HEK293T (cell line): ENCODE measurements at regions not wholly inside any gene's neighbourhood (a gene's known extent, or its start where the extent isn't known, plus 50 kb on each side); places are given as distances from the start of the nearest gene placed in this dataset.

Experiments
- ARNT ChIP-seq: fragments of 450-650 bp; IDR thresholded peaks from 2 replicates; pipeline ENCODE4 v1.6.1; 2017; ENCODE audit warnings: mild to moderate bottlenecking
- BHLHE40 ChIP-seq: fragments of 450-650 bp; IDR thresholded peaks from 2 replicates; pipeline ENCODE4 v1.6.1; 2016; ENCODE audit warnings: mild to moderate bottlenecking, moderate library complexity, borderline replicate concordance
- FOXA1 ChIP-seq: fragments of 450-650 bp; IDR thresholded peaks from 2 replicates; pipeline ENCODE4 v1.6.1; 2016; ENCODE audit warnings: mild to moderate bottlenecking
- HDGF ChIP-seq: fragments of 450-650 bp; IDR thresholded peaks from 2 replicates; pipeline ENCODE4 v1.6.1; 2017; ENCODE audit warnings: antibody characterized with exemption, borderline replicate concordance
- NFRKB ChIP-seq: fragments of 450-650 bp; IDR thresholded peaks from 2 replicates; pipeline ENCODE4 v1.6.1; 2016; ENCODE audit warnings: mild to moderate bottlenecking, moderate library complexity
- TARDBP ChIP-seq: fragments of 450-650 bp; IDR thresholded peaks from 2 replicates; pipeline ENCODE4 v1.6.1; 2016

DNA sequence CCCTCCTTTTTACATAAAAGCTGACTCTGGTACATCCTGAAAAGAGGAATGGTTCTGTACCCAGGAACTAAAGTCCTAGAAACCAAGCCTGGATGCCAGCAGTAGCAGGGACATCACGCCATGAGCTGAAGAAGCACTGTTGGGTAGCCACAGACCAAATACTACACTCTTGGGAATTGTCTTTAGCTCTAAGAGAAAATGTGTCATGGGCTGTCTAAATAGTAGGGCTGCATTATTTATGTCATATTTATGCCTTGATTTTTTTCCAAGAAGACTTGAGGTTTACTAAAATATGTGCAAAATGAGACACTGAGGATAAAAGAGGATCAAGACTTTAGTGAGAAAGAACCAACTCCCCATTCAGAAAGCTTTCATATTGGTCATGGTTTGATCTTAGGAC lies 213.6 kb downstream of the RAB38 start:
- TF ChIP-seq HDGF = no peak
- TF ChIP-seq TARDBP = no peak
- TF ChIP-seq FOXA1 = no peak
- no peak for TF ChIP-seq ARNT
- no peak for TF ChIP-seq BHLHE40
- TF ChIP-seq NFRKB = no peak
